PC-3 (cell line): ENCODE measurements at regions not wholly inside any gene's neighbourhood (a gene's known extent, or its start where the extent isn't known, plus 50 kb on each side); places are given as distances from the start of the nearest gene placed in this dataset.

ENCODE experiments used
- ATAC-seq: fragments of 200-7000 bp; cut with Tn5 transposase; 2 replicates; pipeline ENCODE4 v1.9.1; 2020; ENCODE audit warnings: mild to moderate bottlenecking, moderate library complexity
- BruUV-seq: library from RNA; stranded (reverse); fragments of 400-500 nt; replicated peaks from 2 replicates; lab custom pipeline; 2021; lab: Mats Ljungman, UMichigan
- CTCF ChIA-PET: fragments of 300-600 bp; sonication (Branson Sonifier 250); formaldehyde crosslinking; loops from one replicate; lab custom pipeline; 2022; ENCODE audit warnings: antibody characterized with exemption; lab: Charles Lee
- POLR2A ChIA-PET: fragments of 300-600 bp; sonication (Branson Sonifier 250); formaldehyde crosslinking; loops from one replicate; lab custom pipeline; 2022; ENCODE audit warnings: antibody characterized with exemption; ENCODE audit not compliant: unreplicated experiment; lab: Charles Lee
- DNase-seq: peaks from one replicate; pipeline ENCODE4 v3.0.0-alpha.2; 2015
- H2AFZ ChIP-seq: fragments of 300-600 bp; sonication (generic); 2 replicates; pipeline ENCODE4 v1.6.0; 2016; ENCODE audit warnings: antibody characterized with exemption, low read length
- H3F3A ChIP-seq: fragments of 300-600 bp; sonication (generic); one replicate; pipeline ENCODE4 v1.6.0; 2017; ENCODE audit warnings: antibody characterized with exemption, low read length, control low read depth, mild to moderate bottlenecking; ENCODE audit not compliant: unreplicated experiment
- H3K27ac ChIP-seq: fragments of 300-600 bp; sonication (generic); 2 replicates; pipeline ENCODE4 v1.5.1; 2016; ENCODE audit warnings: mild to moderate bottlenecking, low read length
- H3K27me3 ChIP-seq: fragments of 300-600 bp; sonication (generic); 2 replicates; pipeline ENCODE4 v1.6.1; 2016; ENCODE audit warnings: low read length, mixed read lengths
- H3K36me3 ChIP-seq: fragments of 300-600 bp; sonication (generic); 2 replicates; pipeline ENCODE4 v1.6.1; 2016; ENCODE audit warnings: low read depth, mixed run types, low read length, mixed read lengths
- H3K4me1 ChIP-seq: fragments of 300-600 bp; sonication (generic); 2 replicates; pipeline ENCODE4 v1.5.1; 2016; ENCODE audit warnings: low read length; ENCODE audit not compliant: insufficient read depth
- H3K4me2 ChIP-seq: fragments of 300-600 bp; sonication (generic); 2 replicates; pipeline ENCODE4 v1.6.0; 2016; ENCODE audit warnings: low read length
- H3K4me3 ChIP-seq: fragments of 300-600 bp; sonication (generic); 2 replicates; pipeline ENCODE4 v1.5.1; 2016; ENCODE audit warnings: mild to moderate bottlenecking, low read length, mixed read lengths
- H3K79me2 ChIP-seq: fragments of 300-600 bp; sonication (generic); 2 replicates; pipeline ENCODE4 v1.6.1; 2017; ENCODE audit warnings: low read length, mixed read lengths
- H3K9ac ChIP-seq: fragments of 300-600 bp; sonication (generic); 2 replicates; pipeline ENCODE4 v1.6.0; 2016; ENCODE audit warnings: mild to moderate bottlenecking, low read length
- H3K9me2 ChIP-seq: fragments of 300-600 bp; sonication (generic); replicated peaks from 2 replicates; pipeline ENCODE4 v1.6.1; 2016; ENCODE audit warnings: mixed run types, low read length, mixed read lengths
- H3K9me3 ChIP-seq: fragments of 300-600 bp; sonication (generic); 2 replicates; pipeline ENCODE4 v1.6.1; 2016; ENCODE audit warnings: low read length, mixed read lengths
- H4K20me1 ChIP-seq: fragments of 300-600 bp; sonication (generic); 2 replicates; pipeline ENCODE4 v1.6.1; 2016; ENCODE audit warnings: low read length, mixed read lengths
- EZH2 ChIP-seq: fragments of 300-600 bp; sonication (generic); IDR thresholded peaks from one replicate; pipeline ENCODE4 v1.6.1; 2017; ENCODE audit warnings: antibody characterized with exemption, mild to moderate bottlenecking, low read length; ENCODE audit not compliant: unreplicated experiment
- EZH2phosphoT487 ChIP-seq: fragments of 300-600 bp; sonication (generic); IDR thresholded peaks from 2 replicates; pipeline ENCODE4 v1.6.1; 2018; ENCODE audit warnings: mild to moderate bottlenecking, antibody characterized with exemption, low read length, borderline replicate concordance
- intact Hi-C: fragments of 100-400 bp; cut with micrococcal nuclease; formaldehyde crosslinking; loops from 2 replicates; pipeline ENCODE4 v1.9.0; 2023
- TF ChIP-seq, protein P1 (sequence below): fragments of 300-600 bp; sonication (generic); conservative IDR thresholded peaks from 2 replicates; pipeline ENCODE4 v1.5.1; 2017; ENCODE audit warnings: antibody characterized with exemption, low read depth, mild to moderate bottlenecking, low read length

DNA sequence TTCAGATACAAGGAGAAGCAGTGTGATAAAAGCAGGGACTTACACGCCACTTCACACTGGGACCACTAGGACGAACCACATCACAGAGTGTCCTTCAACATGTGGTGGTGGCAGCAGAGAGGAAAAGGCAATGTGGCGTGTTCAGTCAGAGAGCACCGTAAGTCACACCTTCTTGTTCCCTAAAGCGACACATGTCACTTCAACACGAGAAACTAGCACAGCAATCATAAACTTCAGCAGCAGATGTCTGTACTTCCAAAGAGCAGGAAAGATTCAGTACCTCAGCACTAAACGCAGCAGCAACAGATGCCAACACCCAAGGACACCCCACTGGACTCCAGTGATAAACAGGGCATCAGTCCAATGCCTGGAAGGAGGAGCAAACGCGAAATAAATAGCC, 96.7 kb downstream of the AREG start:
- Histone ChIP-seq H3K9ac (no peak overlapping the region), H3F3A (no peaks in the 10 kb centered on the region), H3K27ac (no peak overlapping the region), H4K20me1 (no peaks in the 10 kb centered on the region), H3K27me3 (no peaks in the 10 kb centered on the region), H3K4me1 (peaks cover 52% of the 10 kb centered on the region), H3K9me3 (no peaks in the 10 kb centered on the region), H3K9me2 (no peaks in the 10 kb centered on the region), H3K4me2 (no peak overlapping the region), H3K36me3 (no peaks in the 10 kb centered on the region), H3K4me3 (no peak overlapping the region), H2AFZ (no peak overlapping the region), H3K79me2 (no peaks in the 10 kb centered on the region)
- no peak for ATAC-seq
- TF ChIP-seq EZH2phosphoT487: no peak
- TF ChIP-seq, protein P1, sequence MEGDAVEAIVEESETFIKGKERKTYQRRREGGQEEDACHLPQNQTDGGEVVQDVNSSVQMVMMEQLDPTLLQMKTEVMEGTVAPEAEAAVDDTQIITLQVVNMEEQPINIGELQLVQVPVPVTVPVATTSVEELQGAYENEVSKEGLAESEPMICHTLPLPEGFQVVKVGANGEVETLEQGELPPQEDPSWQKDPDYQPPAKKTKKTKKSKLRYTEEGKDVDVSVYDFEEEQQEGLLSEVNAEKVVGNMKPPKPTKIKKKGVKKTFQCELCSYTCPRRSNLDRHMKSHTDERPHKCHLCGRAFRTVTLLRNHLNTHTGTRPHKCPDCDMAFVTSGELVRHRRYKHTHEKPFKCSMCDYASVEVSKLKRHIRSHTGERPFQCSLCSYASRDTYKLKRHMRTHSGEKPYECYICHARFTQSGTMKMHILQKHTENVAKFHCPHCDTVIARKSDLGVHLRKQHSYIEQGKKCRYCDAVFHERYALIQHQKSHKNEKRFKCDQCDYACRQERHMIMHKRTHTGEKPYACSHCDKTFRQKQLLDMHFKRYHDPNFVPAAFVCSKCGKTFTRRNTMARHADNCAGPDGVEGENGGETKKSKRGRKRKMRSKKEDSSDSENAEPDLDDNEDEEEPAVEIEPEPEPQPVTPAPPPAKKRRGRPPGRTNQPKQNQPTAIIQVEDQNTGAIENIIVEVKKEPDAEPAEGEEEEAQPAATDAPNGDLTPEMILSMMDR: no peak
- TF ChIP-seq EZH2: no peak
- ChIA-PET CTCF (no interaction called here), POLR2A (no interaction called here)
- no TSS peak for BruUV-seq
- DNase-seq: peak; percentile 0
- intact Hi-C loops: no loop called here

- no peaks in the 10 kb centered on the region for H3K9me2 ChIP-seq
- no TSS peak for BruUV-seq
- no peak overlapping the region for H3K4me3 ChIP-seq
- no peak overlapping the region for H3K9ac ChIP-seq
- H3K4me1 ChIP-seq: peaks cover 51% of the 10 kb centered on the region
- DNase-seq (no peak), ATAC-seq (no peak)
- intact Hi-C loops: no loop called here
- H3K9me3 ChIP-seq: no peaks in the 10 kb centered on the region
- TF ChIP-seq, protein P1: no peak
- no peak for TF ChIP-seq EZH2
- TF ChIP-seq EZH2phosphoT487: no peak
- ChIA-PET POLR2A (no interaction called here), CTCF (no interaction called here)
- no peaks in the 10 kb centered on the region for H4K20me1 ChIP-seq
- no peaks in the 10 kb centered on the region for H3F3A ChIP-seq
- H3K27me3 ChIP-seq: no peaks in the 10 kb centered on the region
- H2AFZ ChIP-seq: no peak overlapping the region
- no peak overlapping the region for H3K27ac ChIP-seq
- no peak overlapping the region for H3K4me2 ChIP-seq
- H3K79me2 ChIP-seq: no peaks in the 10 kb centered on the region
- H3K36me3 ChIP-seq: no peaks in the 10 kb centered on the region
These were observed 98.4 kb downstream of the AREG start for GRCh38 chr4:74543231-74543781.

DNA sequence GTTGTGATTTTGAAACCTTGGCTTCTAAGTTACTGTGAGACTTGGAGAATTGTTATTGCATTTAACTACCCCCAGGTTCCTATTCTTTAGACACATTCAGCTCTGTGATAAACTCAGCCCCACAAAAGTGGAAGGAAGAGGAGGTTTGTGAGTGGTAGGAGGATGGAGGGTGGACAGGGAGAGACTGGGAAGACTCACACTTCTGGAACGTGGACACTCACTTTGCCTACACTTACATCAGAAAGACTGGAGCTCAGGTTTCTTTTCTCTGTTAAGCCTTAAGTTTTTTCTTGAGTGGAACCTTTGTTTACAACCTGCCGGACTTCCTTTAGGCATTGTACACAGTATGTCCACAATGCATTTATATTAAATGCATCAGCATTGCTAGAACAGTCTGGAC, 99.0 kb downstream of the AREG start:
- no peak overlapping the region for H3K4me2 ChIP-seq
- POLR2A ChIA-PET: no interaction called here
- intact Hi-C loops: no loop called here

More for the DNA sequence above, 99.0 kb downstream of the AREG start:
- Histone ChIP-seq H3K27ac (no peak overlapping the region), H2AFZ (no peak overlapping the region), H3F3A (no peaks in the 10 kb centered on the region), H3K36me3 (no peaks in the 10 kb centered on the region), H4K20me1 (no peaks in the 10 kb centered on the region), H3K4me1 (peaks cover 50% of the 10 kb centered on the region), H3K9ac (no peak overlapping the region), H3K27me3 (no peaks in the 10 kb centered on the region), H3K4me3 (no peak overlapping the region), H3K79me2 (no peaks in the 10 kb centered on the region), H3K9me2 (no peaks in the 10 kb centered on the region), H3K9me3 (no peaks in the 10 kb centered on the region)
- ATAC-seq (no peak), DNase-seq (no peak)
- CTCF ChIA-PET: no interaction called here
- TF ChIP-seq EZH2phosphoT487: no peak
- no peak for TF ChIP-seq EZH2
- TF ChIP-seq, protein P1: no peak
- BruUV-seq: no TSS peak
